Prostate gland (tissue), 2 donors: ENCODE measurements at regions not wholly inside any gene's neighbourhood (a gene's known extent, or its start where the extent isn't known, plus 50 kb on each side); places are given as distances from the start of the nearest gene placed in this dataset.

Experiments
- CTCF ChIP-seq, 4 experiments: fragments of 200-600 bp in 2 of 4; fragments of 450-650 bp in 2 of 4; sonication (generic) in 2 of 4; IDR thresholded peaks; 1 replicate in 3 of 4; 2 replicates in 1 of 4; pipeline ENCODE4 v1.5.1; 2016 to 2019; ENCODE audit warnings: antibody characterized with exemption in 4 of 4, mild to moderate bottlenecking in 2 of 4, moderate library complexity in 2 of 4
- POLR2A ChIP-seq: fragments of 450-650 bp; IDR thresholded peaks from one replicate; pipeline ENCODE4 v1.6.1; 2016; ENCODE audit warnings: antibody characterized with exemption, mild to moderate bottlenecking
- POLR2AphosphoS5 ChIP-seq: sonication (generic); formaldehyde crosslinking; IDR thresholded peaks from one replicate; pipeline ENCODE4 v1.6.1; 2017; ENCODE audit warnings: antibody characterized with exemption

GRCh38 chr3:161641287-161641686 is 144.7 kb downstream of the OTOL1 start:
- no peak for TF ChIP-seq CTCF (IDR thresholded peaks at IDR 0.05)
- no peak for TF ChIP-seq POLR2A
- TF ChIP-seq POLR2AphosphoS5, result no peak
